Embryonic facial prominence (tissue), 1 donor: ENCODE measurements at regions not wholly inside any gene's neighbourhood (a gene's known extent, or its start where the extent isn't known, plus 50 kb on each side); places are given as distances from the start of the nearest gene placed in this dataset.
"Not testable (repeated sequence)": the region's sequence is repeated elsewhere in the genome, so short reads cannot be mapped to it uniquely, and the experiment has no call there.

Source experiments
- DNase-seq: peaks from one replicate; pipeline ENCODE4 v3.0.0-alpha.2; 2016; ENCODE audit errors: extremely low spot score

- no peak for DNase-seq
Measured at GRCh38 chr2:175872721-175873120, 129.3 kb downstream of the LNPK start.

GRCh38 chr2:175872005-175872348 lies 130.1 kb downstream of the LNPK start:
- no peak for DNase-seq

- DNase-seq, result no peak
Measured at GRCh38 chr2:175871331-175872004, 130.6 kb downstream of the LNPK start.

DNA sequence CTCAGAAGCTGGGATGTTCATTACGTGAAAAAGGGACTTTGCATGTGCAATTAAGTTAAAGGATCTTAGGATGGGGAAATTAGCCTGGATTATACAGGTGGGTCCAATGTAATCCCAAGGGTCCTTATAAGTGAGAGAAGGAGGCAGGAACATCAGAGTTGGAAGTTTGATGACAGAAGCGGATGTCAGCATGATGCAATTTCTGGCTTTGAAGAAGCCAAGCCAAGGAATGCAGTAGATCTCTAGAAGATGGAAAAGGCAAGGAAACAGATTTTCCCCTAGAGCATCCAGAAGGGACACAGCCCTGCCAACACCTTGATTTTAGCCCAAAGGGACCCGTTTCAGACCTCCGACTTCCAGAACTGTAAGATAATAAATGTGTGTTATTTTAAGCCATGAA lies 136.4 kb downstream of the LNPK start:
- DNase-seq, result no peak

DNA sequence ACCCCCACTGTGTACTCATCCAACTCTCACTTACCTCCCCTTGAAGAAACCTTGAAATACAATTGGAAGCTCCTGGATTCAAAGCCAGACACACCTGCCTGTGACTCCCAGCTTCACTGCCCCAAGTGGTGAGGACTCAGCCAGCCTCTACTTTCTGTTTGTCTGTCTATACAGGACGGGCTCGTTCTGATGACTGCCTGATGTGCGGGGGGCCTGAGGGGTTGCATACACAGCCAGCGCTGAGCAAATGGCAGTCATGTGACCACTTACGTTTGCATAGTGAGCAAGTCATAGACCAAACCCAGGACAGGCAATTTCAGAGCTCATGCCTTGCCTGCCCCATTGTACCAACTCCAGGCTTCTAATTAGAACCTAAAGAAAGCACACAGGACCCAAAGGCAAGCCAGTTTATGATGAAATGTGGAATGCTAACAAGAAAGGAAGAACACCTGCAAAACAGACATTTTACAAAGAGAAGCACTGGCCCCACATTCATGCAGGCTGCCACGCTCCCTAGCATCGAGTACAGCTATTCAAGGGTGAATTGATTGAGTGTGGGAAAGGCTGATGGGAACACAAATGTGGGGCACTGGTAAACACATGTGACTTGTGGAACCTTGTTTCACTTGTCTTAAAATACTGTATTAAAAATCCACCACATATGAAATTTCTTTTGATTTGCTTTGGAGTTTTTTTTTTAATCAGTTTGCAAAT lies 137.8 kb downstream of the LNPK start:
- DNase-seq, result no peak

DNA sequence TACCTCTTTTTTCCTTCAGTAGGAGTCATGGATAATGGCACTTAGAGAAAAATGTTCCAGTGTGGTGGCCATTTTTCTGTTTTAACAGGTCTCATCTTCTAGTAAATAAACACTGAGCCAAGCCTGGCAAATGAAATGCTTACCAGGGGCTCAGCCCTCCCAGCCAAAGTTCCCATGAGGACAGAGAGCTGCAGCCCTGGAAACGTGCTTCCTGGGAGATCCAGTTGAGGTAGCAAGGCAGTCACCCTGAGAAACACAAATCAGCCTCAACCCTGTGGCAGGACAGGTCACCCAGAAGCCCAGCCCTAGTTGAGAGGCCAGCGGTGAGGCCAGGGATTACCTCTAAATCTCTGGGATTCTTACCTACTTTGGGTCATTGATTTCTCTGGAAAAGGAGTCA lies 140.1 kb downstream of the LNPK start:
- no peak for DNase-seq

DNA sequence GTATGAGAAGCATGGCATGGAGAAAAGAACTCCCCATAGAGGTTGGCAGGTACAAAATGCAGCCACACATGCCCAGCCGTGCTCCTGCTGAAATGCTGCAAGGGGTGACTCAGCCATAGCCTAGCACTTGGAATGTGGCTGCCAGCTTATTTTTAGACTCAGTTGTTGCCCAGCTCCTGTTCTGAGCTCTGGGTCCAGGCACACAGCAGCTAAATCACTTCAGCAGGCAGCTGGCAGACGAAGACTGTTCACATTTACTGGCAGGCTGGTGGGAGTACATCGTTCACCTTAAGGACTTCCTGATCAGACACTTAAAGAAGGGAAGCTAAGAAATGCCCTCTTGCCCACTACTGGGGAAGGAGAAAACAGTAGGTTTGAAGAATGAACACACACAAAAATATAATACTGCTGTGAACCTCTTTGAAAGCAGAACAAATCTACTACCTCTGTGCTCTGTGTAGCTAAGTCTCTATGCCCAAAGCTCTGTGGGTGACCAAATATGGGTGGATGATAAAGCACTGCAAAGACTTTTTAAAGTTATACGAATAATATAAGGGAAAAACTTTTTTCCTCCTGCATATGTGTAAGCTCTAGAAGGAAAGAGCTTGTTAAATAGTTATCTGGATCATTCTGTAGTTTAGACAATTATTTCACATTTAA lies 146.1 kb downstream of the LNPK start:
- no peak for DNase-seq

GRCh38 chr2:175855236-175855635 lies 146.8 kb downstream of the LNPK start:
- DNase-seq, result no peak

GRCh38 chr2:175854665-175855064 lies 147.4 kb downstream of the LNPK start:
- DNase-seq, result no peak

GRCh38 chr2:175854129-175854528 lies 147.9 kb downstream of the LNPK start:
- DNase-seq, result no peak

- no peak for DNase-seq
Measured at GRCh38 chr2:175853616-175853890, 148.5 kb downstream of the LNPK start.

DNA sequence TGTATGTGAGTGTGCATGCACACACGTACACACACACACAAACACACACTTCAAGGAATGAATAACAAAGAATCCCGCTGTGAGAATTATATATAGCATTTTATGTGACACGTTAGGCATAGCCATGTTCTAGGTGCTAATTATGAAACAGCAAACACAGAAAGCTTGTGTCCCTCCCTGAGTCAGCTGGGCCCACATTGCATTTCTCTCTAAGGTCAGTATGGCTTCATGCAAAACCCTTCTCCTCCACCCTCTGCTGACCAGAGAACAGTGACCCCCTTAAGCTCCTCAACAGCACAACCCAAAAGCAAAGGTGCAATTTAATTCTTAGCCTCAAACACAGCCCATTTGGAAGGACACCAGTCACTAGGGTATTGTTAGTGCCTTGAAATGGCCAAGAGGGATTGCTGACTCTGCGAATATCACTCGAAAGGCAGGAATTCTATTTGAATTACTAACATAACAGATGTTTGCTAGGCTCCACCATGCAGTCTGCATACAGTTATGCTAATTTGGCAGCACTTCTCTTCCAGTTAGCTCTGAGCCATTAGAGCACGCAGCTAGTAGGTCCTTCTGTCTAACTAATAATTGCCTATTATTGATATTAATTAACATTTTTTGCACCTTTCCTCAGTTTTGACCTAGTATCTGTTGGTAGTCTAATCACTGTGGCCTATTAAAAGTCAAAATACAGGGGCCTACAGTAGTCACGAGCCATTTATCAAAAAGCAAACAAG lies 149.0 kb downstream of the LNPK start:
- DNase-seq, result no peak

GRCh38 chr2:175847128-175847527 lies 154.9 kb downstream of the LNPK start:
- DNase-seq, result no peak

- DNase-seq, result no peak
Measured at GRCh38 chr2:175844169-175844568, 157.9 kb downstream of the LNPK start.

DNA sequence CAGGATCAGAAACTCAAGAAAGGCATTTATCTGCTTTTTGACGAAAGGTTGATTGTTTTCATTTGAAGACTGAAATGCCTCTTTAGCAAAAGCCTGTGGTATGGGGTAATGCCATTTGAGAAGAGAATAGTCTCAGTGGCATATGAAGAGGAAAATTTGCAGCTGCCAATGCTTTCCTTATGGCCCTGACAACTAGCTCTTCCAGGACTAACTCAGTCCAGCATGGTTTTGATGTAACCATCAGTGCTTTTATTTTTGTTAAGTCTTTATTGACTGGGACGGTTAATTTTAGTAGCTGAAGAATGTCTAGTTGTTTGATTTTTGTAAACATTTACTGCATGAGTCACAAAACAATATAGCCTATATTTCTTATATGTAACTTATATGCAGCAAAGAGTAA lies 158.4 kb downstream of the LNPK start:
- DNase-seq, result no peak

GRCh38 chr2:175842996-175843395 lies 159.1 kb downstream of the LNPK start:
- DNase-seq, result no peak

GRCh38 chr2:175840765-175841164 lies 161.3 kb downstream of the LNPK start:
- DNase-seq, result not testable (repeated sequence)

- no peak for DNase-seq
Measured at GRCh38 chr2:175840256-175840655, 161.8 kb downstream of the LNPK start.

- no peak for DNase-seq
Measured at GRCh38 chr2:175838979-175839378, 163.1 kb downstream of the LNPK start.

- no peak for DNase-seq
Measured at GRCh38 chr2:175837046-175837445, 165.0 kb downstream of the LNPK start.

DNA sequence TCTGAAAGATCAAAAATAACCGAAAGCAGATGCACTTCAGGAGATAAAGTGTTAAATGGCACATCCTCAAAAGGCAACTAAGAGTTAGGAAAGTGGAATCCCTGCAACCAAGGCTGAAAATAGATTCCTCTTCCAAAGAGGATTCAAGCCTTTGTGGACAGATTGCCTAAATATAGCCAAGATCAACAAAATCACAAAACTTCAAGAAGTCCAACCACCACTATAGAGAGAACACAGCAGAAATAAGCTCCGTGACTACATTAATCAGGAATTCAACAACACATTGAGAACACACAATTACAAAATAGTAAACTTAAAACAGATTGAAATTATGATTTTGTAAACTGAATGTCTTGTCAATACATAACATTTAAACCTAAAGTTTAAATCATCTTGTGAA lies 165.7 kb downstream of the LNPK start:
- DNase-seq, result no peak

DNA sequence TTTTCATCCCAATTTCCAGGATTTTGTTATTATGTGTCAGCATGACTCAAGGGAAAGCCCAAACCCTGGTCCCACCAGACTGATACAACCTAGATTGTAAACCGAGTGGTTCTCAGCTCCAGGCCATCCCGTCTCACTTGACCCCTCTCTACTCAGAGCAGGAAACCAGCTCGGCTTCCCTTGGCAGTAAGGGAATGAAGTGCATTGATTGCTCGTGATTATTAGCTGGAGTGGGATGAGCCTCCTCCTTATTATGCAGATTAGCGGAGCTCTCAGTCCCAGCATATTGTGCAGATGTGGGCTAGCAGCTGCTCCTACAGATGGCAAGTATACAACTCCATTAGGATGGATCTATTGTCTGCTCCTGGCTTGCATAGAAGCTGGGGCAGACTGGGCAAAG lies 167.6 kb downstream of the LNPK start:
- no peak for DNase-seq

DNA sequence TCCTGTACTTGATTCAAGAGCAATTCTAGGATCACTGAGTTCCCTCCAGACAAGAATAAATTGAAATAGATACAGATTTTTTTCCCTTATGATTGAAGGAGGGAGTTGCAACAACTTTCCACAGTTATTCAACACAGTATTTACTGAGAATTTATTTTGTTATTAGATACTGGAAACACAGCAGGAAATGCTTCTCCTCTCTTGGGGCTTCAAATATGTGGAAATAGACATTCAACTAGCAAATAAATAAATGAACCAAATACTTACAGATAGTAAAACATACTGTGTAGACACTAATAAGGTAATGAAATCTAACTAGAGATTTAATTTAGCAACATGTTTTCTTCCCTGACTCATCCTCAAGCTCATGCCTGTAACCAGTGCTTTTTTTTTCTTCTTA lies 169.2 kb downstream of the LNPK start:
- DNase-seq, result no peak
